NCI-H2081 treated with DMSO at 0.1 percent for 48 hours (cell line): ENCODE measurements at regions not wholly inside any gene's neighbourhood (a gene's known extent, or its start where the extent isn't known, plus 50 kb on each side); places are given as distances from the start of the nearest gene placed in this dataset.
"Not testable (repeated sequence)": the region's sequence is repeated elsewhere in the genome, so short reads cannot be mapped to it uniquely, and the experiment has no call there.

ENCODE experiments used
- DNase-seq: peaks from one replicate; lab custom pipeline; 2025; lab: John Stamatoyannopoulos, UW

DNA sequence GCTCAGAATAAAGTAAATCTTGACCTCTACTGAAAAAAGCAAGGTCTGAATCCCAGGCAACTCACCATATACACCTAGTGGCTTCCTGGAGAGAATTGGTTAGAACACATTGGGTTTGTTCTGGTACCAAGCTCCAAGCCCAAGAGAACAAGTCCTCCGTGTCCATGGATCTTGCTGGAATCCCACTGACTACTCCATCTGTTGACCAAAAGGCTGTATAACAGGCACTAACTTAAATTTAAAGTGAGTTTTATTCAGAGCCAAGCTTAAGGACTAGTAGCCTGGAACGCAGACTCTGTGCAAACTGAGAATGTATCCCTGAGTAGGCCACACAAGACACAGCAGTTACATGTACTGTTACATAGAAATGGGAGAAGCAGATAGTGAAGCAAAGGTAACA is 342.1 kb upstream of the LRRC3B start:
- DNase-seq = no peak

DNA sequence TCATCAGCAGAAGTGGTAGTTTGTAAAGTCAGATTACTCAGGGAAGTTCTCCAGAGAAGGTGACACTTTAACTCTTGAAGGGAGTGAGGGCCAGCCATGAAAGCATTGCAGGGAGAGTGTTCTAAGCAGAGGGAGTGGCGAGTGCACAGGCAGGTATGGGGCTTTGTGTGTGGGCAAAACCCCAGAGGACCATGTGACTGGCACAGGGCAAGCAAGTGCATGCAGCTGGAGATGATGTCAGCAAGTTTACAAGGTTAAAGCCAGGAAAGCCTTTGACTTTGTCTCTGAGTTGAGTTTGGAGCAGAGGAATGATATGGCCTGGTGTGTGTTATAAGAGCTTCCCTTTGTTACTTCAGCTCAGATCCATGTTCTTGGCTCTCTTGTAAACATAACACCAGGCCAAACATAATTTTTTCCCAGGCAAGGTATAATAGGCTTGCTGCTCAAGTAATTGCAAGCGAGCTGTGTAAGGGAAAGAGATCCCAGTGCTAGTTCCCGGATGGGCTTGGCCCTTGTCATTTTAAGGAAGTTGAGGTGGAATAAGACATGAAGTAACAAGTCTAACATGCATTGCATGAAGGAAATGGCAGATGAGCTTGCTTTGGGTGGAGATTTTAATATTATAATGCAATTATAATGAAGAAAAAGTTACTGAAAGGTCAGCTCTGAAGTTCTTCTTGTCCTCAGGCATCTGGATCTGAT is 341.1 kb upstream of the LRRC3B start:
- no peak for DNase-seq

DNA sequence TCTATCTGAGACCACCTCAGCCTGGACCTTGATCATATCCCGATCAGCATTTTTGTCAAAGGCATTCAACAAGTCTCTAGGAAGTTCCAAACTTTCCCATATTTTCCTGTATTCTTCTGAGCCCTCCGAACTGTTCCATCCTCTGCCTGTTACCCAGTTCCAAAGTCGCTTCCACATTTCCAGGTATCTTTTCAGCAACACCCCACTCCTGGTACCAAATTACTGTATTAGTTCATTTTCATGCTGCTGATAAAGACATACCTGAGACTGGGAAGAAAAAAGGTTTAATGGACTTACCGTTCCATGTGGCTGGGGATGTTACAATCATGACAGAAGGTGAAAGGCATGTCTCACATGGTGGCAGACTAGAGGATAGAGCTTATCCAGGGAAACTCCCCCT is 338.1 kb upstream of the LRRC3B start:
- DNase-seq = not testable (repeated sequence)

DNA sequence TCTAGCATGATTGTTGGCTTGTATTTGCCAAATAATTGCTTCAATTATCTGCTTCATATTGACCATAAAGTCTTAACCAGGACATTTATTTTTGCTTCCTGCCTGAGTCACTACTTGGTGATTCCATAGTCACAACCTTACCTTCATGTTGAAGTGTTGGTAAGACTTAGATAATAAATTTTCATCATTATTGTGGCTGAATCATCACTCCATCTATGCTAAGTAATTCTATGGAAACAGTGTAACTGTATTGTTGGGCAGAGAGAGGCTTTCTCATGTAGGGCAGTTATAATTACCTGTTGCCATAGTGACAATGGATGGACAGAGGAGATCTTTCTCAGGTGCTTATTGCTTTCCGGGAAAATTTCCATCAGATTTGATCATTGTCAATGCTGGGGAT is 330.7 kb upstream of the LRRC3B start:
- no peak for DNase-seq

DNA sequence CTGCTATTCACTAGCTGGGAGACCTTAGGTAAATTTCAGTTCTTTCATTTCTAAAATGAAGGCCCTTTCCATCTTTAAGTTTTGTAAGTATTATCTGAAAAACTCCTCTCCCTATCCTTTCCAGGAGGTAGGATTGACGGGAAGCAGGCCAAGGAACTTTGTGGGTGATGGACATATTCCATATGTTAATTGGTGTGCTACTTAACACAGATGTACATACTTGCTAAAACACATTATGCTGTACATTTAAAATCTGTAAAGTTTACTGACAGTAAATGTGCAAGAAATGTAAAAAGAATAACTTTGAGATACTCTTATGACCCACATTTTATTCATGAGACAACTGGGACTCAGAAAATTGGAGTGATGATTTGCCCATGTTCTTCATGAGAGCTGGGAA is 329.8 kb upstream of the LRRC3B start:
- DNase-seq = no peak

DNA sequence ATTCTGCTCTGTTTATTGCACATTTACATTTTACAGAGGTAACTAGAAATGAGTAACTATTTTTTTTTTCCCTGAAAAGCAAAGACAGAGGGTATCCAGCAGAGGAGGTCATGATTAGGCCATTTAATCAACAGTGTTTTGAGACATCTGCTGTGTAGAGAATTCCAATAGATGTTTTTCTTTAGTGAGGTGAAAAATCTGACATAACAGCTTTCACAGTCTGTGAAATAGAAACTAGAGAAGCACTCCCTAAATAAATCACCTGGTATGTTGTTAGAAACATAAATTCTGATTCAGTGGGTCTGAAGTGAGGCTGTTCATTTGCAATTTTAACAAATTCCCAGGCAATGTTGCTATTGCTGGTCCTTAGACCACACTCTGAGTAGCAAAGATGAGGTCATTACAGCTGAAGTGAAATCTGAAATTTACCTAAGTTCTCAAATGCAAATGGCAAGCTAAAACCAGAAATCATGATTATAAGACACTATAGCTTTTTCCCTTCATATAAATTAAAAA is 329.2 kb upstream of the LRRC3B start:
- DNase-seq = no peak

DNA sequence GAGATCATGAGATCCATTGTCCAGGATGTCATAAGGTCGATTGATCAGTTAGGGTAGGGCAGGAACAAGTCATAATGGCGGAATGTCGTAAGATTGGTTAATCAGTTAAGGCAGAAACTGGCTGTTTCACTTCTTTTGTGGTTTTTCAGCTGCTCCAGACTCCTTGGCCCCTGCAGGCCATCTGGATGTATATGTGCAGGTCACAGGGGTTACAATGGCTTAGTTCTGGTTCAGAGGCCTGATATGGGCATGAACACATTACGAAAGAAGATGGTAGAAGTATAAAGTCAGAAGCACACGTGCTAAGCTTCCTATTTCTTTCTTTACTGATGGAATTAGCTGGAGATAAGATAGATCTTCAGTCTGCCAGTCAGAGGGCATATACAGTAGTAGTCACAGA is 315.4 kb upstream of the LRRC3B start:
- DNase-seq = no peak

DNA sequence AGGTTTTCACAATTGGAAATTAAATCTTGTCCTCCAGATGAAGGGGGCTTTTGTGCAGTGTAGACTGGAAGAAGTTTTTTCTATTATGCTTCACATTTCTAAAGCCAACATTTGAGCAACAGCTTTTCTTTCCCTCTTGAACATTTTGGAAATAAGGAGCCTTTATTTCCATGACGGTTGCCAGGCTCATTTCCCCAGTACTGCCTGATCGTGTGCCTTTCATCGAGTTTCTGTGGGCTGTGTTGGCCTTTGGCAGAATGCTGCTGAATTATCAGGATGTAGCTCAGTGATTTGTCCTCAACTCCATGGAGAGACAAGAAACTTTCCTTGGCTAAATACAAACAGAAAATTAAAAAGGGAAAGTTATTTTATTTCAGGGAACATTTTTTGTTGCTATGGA is 314.8 kb upstream of the LRRC3B start:
- no peak for DNase-seq

DNA sequence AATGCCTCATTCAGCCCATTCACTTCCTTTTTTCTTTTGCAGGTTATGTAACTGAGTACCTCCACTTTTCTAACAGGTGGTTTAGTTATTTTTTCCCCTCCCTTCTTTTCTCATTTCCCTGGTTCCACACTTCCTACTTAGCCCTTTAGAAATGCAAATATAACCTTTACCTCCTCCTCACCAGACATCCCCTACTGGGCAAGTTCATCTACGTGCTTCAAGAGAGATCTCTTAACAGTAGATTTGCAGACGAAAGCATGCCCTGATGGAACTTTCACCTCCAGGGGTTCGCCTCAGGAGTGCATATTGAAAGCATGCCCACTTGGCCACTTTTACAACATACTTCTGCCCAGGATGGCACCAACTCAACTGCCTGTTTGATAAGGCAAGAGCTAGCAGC is 314.1 kb upstream of the LRRC3B start:
- no peak for DNase-seq

DNA sequence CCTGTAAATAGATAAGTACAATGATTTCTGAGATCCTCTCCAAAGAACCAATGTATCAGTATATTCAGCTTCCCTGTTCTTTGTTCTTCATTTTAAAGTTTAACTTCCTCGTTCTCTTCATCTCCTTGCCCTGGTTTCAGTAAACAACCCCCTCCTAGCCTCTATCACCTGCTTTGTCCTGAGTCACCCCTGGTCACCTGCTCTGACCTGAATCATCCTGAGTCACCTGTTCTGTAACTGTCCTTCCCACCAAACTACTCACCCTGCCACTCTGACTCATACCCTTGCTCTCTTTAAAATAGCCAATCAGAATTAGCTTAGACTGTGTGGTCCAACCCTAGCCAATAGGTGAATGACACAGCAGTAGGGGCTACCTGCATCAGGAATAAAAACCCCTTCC is 313.0 kb upstream of the LRRC3B start:
- DNase-seq = not testable (repeated sequence)

DNA sequence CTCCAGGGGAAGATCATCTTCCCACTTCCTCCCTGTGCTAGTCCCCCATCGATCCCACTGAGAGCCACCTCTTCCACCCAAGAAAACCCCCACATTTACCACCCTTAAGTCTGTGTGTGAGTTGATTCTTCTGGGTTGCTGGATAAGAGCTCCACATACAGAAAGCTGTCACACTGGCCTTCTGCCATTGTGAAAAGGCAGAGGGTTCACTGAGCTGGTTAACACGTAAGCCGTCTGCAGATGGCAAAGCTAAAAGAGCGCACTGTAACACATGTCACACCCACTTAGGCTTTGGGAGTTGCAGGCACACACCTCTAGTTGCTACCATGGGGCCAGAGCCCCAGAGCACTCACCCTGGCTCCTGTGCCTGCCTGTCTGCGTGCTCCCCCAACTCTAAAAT is 309.8 kb upstream of the LRRC3B start:
- no peak for DNase-seq

DNA sequence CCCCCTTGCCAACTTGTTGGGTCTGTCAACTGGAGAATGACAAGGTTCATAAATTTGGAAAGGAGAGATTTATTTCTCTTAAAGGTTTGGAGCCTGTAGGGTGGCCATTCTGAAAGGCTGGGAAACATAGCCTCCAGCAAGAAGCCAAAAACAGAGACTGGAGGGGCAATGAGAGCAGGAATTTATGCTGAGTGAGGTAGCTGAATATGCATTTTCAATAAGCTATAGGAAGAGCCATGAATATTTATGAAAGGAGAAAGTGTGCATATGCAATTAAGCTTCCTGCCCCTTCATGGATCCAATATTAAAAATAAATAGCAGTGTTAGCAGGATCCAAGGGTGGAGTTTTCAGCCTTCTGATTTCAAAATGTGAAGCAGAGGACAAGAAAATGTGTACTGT is 306.1 kb upstream of the LRRC3B start:
- no peak for DNase-seq

DNA sequence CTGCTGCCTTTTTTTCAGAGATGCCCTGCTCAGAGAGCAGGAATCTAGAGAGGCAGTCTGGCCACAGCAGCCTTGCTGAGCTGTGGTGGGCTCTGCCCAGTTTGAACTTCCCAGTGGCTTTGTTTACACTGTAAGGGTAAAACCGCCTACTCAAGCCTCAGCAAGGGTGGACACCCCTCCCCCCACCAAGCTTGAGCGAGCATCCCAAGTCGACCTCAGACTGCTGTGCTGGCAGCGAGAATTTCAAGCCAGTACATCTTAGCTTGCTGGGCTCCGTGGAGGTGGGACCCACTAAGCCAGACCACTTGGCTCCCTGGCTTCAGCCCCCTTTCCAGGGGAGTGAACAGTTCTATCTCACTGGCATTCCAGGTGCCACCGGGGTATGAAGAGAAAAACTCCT is 298.8 kb upstream of the LRRC3B start:
- not testable (repeated sequence) for DNase-seq

DNA sequence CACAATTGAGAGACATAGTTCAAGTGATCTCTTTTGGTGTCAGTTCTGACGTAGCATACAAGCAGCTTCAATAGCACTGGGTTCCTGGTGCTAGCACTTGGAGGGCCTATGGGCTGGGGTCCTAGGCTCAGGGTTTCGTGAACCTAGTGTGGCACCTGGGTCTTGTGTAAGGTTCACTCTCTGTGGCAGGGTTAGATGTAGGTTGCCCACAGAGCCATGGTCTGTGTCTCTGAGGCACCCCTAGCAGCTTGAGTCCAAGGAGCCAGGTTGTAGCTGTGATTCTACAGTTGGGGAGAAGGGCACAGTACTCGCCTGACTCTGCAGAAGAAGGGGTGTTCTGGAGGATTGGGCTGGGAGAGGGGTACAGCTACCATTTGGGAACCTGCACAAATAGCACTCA is 282.6 kb upstream of the LRRC3B start:
- DNase-seq = no peak

DNA sequence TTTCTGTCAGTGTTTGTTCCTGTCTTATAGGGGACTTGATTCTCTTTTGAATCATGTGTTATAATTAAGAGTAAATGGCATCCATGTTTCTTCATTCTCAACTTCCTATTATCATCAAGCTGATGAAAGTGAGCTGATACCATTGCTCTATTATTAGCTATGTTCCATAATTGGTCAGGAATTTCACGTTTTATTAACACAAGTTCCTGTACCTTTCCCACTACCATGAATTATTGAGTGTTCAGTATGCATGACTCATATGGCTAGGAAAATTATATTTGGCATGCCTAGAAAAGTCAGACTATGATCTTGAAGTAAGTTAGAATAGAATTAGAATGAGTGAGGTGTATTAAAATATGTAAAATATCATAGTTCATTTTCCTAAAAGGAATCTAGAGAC is 278.9 kb upstream of the LRRC3B start:
- no peak for DNase-seq

DNA sequence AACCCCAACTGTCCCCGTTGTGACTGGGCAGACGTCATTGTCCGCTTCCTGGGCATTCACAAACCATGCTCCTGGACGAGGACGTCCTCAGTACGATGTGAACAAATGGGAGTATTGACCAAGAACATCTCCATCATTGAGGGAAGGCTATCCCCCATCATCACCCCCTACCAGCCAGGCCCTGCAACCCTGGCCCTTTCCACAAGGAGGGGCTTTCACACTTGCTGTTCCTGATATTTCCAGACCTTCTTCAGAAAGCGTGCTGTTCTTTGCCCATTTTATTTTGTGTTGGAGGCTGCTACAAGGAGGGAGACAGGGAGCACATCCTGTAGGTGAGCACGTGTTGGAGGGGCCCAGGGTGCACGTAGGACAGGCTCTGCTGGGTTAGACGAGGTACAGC is 277.0 kb upstream of the LRRC3B start:
- DNase-seq = no peak

DNA sequence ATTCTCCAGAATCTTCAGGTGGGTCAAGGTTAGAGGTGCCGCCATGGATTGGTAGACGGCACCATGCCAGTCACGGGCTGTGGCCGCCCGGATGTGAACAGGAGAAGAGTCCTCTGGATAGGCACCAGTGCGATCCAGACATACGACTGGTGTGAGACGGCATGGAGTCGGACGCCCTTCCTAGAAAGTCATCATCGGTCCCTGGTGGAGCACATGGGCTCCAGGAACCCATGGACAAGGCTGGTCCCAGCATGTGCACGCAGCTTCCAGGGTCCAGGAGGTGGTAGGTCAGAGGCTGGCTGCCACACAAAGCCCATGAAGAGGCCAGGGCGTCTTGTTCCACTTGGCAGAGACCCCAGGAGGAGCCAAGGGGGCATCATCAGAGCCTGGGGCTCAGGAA is 276.1 kb upstream of the LRRC3B start:
- no peak for DNase-seq

DNA sequence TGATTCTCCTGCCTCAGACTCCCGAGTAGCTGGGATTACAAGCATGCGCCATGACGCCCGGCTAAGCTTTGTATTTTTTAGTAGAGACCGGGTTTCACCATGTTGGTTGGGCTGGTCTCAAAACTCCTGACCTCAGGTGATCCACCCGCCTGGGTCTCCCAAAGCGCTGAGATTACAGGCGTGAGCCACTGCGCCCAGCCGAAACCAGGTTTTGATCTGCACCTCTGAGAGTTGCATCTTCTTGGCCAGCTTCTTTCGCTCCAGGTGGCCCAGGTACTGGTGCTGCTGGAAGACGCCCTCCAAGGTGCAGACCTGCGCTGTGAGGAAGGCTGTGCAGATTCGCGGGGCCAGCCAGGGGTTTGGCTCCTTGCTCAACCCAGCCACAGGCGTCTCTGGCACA is 275.4 kb upstream of the LRRC3B start:
- no peak for DNase-seq

DNA sequence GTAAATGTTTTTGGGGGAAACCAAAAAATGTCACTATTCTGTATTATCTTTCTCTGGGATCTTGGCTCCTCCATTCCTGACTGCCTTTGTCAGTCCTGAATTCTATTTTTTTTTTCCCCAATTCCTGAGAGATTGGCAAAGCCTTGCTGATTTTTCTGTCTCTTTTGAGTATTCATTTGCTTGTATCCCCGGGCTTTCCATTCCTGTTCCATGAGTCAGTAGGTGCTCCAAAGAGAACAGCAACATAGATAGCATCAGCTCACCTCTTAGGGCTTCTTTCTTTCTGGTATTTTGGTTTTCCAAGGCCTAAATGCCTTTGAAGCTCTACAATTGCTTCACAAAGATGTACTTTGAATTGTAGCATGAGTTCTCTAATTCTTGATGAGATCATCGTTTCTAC is 271.7 kb upstream of the LRRC3B start:
- no peak for DNase-seq

DNA sequence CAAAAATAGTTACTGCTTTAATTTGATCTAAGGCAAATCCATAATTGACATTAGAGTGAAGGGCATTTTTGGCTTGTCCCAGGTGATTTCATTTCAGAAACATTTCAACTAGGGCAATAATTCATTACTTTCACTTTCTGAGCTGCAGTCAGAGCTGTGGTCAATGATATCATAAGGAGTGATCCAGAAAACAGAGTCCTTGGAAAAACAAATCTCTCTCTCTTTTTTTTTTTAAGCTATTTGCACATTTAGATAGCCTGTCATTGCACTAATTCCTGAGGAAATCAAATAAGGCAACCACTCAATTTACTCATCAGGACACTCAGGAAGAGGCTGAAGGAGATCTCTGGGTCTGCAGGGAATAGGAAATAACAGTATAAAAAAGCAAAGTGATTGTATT is 269.5 kb upstream of the LRRC3B start:
- DNase-seq = no peak

DNA sequence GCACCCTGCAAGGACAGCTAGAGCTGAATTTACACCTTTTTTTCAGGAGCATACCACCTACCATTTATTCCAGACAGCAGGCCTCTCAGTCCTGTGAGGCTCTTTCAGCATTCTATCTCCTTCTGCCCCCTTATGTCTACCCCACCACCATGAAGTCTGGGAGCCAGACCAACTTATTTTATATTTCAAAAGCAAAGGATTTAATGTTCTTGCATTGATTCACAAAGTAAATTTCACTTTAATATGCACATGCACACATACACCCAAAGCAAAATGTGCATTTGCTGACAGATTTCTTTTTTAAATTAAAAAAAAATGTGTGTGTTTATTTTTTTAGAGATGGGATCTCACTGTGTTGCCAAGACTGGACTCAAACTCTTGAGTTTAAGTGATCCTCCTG is 264.2 kb upstream of the LRRC3B start:
- no peak for DNase-seq

DNA sequence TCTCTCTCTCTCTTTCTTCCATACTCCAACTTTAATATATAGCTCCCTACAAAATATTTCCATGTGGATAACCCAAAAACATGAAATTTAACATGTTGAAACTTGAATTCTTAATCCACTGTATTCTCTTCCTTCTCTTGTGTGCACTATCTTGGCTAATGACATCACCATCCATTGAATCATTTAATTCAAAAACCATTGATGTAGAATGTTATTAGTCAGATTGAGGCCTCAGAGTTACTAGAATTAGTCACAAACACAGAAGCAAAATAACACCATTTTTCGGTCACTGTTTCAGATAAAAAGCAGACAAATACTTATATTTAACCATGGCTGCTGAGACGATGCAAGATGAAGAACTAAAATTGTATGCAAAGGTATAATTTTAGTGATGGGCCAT is 256.9 kb upstream of the LRRC3B start:
- DNase-seq = no peak

DNA sequence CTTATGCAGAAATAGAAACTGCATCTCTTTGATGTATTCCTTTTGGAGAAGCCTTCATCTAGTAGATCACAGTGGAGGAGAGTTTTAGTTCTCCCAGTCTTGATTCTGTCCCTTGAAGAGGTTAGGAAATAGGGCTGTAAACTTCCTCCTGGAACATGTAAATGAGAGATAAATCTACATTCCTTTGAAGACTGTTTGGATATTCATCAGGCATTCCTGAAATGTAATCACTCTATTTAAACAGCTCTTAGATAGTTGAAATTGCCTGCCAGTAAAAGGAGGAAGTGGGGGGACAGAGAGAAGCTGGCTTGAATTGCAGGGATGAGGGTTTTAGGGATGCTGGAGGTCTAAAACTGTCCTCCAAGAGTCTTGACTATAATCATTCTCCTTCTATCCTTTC is 254.3 kb upstream of the LRRC3B start:
- no peak for DNase-seq

DNA sequence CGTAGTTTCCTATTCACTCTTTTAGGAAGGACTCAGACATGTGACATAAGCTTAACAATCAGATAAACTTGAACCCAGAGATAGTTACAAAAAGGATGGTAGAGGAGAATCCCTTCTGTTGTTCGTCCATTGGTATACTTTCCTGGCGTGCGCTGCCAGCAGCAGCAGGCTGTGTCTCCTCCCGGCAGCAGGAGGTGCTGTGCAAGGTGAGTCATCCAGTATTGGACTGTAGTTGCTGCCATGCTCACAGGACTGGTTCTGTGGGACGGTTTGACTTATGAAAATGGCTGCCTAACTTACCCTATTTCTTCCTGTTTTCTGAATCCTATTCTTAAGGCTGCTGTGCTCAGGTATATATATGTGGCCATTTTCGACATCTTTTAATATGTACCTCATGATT is 253.4 kb upstream of the LRRC3B start:
- no peak for DNase-seq
